GF-D8 (cell line): ENCODE measurements at regions not wholly inside any gene's neighbourhood (a gene's known extent, or its start where the extent isn't known, plus 50 kb on each side); places are given as distances from the start of the nearest gene placed in this dataset.

ENCODE experiments used
- DNase-seq: peaks from one replicate; lab custom pipeline; 2025; lab: John Stamatoyannopoulos, UW

DNA sequence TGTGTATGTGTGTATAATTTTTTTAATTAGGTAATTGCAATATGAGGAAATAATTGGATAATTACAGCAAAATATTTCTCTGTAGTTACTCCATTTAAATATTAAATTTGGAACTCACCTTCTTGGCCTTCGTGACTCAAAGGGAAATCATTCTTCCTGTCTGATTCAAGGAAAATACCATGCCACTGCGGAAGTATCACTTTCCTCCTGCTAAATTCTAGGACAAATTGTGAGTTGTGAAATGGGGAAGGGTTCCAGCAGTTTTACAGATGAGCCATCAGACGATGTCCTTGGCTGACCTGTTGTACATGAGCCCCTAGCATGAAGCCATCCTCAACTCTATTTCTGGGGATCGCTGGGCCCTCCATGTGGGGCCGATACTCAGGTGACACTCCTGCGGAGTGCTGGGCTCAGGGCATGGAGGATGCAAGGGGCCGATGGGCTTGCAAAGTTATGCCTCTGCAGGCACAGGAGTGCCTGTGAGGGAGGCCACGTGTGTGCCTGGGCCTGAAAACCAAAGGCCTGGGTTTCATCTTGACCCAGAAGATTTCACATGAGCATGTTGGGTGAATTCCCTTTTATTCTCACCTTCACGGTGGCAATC is 179.6 kb upstream of the TCERG1L start:
- no peak for DNase-seq

DNA sequence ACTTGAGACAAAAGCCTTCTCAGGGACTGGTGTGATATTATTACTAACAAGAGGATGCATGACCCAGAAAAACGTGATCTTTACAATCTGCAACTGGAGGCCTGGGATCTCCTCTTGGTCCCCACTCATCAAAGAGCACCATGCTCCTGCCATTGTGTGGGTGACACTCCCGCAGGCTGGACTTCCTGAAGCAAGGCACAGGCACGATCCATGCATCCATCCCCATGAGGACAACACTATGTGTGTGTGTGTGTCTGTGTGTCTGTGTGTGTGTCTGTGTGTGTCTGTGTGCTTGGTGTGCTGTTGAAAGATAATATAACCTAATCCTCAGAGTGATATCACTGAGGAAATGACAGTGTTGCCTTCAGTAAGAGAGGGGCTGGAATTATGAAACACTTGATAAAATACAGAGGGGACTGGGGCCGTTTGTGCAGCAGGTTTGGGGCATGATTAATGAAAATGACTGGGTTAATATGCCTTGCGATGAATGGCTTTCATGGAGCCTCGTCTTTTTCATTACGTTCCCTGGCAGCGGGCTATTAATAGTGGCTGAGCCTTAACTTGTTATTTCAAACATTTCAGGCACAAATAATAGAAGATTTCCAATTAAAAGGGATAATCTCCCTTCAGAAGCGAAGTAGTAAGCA is 180.8 kb upstream of the TCERG1L start:
- DNase-seq, result no peak

DNA sequence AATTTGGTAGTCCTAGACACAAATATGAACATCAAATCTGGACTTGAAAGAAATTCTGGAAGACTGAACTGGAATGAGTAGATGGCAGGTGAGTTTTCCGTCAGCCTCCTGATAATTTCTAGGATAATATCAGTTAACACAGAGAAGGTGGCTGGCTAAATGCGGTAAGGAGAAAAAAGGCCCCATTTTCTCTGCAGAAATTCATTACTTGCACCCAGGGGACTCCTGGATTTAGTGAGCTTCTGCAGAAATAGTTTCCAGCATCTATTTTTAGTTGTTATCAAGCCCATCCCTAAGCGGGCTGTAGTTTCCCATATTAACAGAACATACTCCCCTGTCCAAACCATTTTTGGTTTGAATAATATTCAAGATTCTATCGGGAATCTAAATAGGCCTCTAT is 181.9 kb upstream of the TCERG1L start:
- DNase-seq, result no peak

DNA sequence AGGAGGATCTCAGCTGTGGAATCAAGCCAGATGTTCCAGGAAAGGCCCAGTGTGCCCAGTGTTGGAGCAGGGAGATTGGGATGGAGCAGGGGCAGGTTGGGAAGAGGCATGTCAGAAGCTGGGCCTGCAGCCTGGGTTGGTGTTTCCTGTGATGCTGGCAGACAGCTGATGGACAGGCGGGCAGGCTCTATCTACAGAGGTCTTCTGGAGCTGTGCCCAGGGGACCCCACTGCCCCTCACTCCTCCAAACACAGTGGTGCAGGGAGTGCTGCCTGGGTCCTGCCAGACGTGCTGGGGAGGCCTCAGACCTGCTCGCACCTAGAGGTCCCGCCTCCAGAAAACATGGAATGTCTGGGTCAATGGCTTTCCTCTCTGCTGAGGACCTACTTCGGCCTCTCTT is 182.9 kb upstream of the TCERG1L start:
- no peak for DNase-seq

DNA sequence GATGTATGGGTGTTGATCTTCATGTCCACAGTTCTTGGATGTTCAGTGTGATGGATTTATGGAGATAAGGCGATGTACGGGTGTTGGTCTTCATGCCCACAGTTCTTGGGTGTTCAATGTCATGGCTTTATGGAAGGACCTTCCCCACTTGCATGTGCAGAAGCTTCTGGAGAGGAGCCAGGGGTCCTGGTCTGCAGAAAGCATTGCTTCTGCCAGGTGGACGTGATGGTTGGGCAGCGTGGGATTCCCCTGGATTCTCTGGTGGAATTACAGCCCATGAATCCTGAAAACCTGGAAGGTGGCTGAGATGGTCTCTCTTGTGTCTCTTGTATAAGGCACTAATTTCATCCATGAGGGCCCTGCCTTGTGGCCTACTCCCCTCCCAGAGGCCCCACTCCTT is 183.7 kb upstream of the TCERG1L start:
- no peak for DNase-seq

DNA sequence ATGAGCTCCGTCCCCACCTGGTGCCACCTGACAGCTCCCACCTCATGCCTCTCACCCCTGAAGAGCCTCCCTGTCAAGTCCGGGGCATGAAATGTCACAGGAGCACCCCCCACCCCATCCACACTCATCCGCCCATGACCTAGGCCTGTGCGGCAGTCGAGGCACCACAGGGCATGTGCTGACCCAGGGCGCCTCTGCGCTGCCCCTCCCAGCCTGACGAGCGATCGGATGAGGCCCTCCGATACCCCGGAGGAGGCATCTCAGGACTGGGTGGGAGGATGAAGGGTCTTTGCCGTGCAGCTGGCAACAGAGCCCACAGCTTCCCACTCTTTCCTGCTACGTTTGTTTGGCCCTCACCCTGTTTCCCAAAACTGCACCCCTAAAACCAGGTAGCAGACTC is 184.4 kb upstream of the TCERG1L start:
- DNase-seq, result no peak

DNA sequence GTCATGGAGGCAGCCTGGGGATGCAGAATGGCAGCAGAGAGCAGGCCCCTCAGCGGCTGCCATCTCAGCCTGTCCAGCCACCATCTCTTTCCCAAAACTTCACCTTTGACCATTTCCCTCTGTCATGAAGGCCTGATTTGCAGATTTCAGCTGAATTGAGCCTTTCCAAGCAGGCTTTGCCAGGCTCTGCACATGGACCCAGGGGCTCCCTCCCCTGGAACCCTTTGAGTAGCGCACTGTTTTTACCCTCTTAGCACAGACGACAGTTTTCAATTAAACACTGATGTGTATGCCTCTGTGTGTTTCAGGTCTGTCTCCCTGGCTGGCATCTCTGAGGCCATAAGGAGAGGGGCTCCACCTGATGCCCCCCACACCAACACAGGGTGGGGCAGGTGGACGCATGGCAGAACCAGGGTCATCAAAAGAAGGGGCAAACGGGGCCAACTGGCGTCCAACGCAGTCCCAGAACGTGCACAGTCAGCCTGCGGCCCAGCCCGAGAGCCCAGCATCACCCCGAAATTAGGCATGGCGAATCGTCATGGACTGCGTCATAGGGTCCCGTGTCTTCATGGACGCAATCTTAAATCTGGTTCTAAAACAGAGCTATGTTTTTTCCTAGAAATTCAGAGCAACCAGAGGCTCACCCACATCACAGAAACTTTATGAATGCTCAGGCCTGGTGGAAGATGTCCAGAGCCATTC is 185.0 kb upstream of the TCERG1L start:
- no peak for DNase-seq

DNA sequence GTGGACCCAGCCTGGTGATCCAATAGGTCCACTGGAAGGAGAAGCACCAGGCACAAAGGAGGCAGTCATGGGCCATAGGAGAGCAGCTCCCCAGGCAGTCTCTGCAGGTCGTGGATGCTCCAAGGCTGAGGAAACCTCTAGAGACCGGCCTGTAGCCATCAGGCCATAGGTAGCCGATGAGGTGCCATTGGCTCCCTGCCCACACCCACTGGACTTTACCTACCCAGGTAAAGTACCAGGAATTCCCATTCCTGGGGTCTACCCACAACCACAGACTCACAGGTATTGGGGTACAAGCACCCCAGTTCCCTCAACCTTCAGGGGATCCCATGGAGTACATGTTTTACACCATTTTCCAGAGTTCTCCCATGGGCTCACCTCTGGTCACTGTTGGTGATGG is 188.0 kb upstream of the TCERG1L start:
- no peak for DNase-seq

DNA sequence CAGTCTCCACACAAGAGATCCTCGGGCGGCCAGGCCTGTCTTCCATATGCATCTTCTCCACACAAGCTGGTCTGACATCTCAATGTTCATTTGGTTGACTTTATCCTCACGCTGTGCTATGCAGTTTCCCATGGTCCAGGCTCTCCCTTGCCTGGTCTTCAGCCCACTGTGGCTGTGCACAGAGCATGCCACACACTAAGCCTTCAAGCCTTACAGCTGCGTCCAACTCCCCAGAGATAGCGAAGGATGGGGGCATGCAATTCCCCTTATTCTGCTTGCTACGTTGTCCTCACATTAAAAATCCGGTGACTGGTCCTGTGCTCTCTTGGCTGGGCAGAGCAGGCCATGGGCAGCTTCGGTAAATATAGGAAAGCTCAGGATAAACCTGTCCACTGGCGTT is 188.7 kb upstream of the TCERG1L start:
- DNase-seq, result no peak

DNA sequence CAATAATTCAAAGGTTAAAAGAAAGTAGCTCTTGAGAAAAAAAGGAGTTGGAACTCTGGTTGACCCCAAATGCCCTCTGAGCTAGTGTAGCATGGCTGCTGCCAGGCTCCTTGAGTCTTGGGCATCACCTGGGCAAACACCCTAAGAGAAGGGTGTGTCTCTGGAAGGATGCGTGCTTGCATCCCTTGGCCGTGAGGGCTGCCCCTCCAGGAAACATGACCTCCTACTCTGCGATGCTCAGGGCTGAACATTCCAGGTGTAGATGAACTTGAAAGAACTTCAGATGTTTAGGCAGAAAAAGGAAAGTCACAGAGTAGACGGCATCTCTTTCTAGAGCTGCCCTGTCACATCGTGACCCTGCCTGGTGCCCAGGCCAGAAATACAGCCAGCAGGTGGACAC is 189.4 kb upstream of the TCERG1L start:
- DNase-seq, result no peak

DNA sequence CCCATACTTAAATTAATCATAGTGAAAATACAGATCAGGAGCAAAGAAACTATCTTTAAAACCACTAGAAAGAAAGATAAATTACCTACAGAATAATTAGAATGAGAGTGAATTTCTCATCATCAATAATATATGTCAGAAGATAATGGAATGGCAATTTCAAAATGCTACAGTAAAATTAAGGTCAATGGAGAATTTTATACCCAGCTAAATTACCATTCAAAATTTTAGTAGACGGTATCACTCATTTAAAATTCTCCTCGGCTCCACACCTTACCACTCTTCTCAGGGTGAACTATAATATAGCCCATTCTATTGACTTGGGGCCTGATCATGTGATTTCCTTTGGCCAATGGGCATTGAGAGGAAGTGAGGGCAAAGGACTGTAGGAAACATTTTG is 192.5 kb upstream of the TCERG1L start:
- DNase-seq, result no peak

DNA sequence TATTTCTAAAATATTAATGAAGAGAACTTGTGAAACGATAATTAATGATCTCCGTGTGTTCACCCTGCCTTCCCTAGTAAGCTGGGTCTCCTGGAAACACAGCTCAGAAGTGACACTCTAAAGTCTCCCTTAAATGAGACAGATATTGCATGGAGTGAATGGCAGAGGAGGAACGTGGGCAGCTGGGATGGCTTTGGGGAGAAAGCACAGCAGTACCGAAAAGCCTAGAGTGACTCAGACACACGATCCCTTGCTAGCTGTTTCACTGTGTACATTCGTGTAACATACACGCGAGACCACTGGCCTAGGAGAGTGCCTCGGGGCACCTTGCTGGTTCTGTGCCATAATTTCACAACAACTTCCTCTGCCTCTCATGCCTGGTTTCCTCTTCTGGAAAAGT is 199.9 kb upstream of the TCERG1L start:
- DNase-seq, result no peak

DNA sequence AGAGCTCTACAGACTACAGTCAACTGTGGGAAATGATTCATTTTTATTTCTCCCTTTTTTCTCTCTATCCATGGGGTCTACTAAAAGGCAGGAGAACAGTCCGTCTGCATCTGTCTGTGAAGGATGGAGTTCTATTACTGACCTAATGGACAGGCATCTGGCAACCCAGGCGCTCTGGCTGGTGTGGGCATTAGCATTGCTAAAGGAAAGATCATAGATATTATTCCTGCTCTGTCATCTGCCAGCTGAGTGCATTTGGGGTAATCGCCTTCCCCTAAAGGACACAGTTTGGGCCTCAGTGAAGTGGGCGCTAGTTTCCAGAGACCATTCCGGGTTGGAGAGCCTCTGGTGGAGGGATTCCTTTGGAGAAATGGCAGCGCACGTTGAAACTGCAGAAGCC is 201.3 kb upstream of the TCERG1L start:
- DNase-seq, result no peak

DNA sequence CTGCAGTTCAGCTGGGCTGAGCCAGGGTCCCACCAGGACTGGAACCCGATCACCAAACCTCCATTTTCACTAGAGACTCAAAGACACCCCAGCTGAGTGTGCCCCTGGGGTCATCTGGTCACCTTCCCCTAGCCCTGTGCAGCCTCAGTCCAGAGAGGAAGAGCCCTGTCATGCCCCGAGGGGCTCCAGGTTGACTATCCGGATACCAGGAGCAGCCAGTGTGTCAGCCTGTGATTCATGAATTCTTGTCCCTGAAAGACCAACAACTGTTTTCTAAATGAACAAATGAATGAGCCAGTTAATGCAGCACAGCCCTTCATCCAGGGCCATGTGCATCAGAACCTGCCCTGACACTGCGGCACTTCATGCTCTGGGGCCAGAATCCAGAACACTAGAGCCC is 201.9 kb upstream of the TCERG1L start:
- no peak for DNase-seq

DNA sequence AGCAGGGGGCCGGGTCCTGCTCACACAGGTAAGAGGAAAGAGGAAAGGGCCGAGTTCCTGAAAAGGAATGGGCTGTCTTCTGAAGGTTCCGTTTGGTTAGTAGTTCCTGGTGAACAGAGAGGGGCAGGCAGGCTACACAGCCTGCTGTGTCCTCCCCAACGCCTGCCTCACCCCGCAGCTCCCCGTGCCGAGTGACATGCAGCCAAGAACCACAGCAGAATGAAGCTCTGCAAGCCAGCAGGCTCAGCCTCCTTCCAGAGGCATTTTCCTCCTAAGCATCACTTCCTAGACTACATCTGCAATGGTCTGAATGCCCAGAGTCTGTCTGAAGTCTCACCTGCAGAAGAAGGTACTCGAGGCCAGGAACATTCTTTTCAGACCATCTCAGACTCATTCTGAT is 202.4 kb upstream of the TCERG1L start:
- no peak for DNase-seq

DNA sequence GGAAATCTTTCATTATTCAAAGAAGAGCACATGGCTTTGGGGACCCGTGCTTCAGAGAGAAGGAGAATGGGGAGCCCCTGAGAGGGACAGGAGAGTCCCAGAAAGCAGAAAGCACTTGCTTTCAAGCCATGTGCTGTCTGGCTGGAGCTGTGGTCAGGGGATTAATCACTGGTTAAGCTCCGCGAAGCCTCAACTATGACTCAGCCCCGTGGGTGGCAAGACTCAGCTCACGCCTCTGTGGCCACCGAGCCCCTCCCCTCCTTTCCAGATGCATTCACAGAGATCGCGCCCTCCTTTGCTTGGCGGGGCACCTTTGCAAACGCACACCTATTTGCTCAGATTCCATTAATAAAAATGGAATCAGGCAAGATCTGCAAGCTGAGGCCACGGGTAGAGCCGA is 202.9 kb upstream of the TCERG1L start:
- no peak for DNase-seq

DNA sequence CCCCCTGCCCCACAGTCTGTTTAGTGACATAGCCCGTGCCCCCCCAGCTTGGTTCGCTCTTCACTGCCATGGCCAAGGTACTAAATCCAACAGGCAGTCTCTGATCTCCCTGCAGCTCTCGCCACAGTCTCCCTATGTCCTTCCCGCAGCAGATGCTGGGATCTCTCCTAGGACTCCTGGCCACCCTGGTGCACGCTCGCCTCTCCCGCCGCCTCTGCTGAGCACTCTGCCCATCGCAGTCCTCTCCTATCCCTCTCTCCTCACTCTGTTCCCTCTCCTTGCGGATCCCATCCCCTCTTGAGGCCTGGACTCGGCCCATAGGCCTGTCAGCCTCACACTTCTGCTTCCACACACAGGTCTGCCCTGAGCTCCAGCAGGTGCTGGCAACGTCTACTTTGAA is 204.8 kb upstream of the TCERG1L start:
- DNase-seq, result no peak

DNA sequence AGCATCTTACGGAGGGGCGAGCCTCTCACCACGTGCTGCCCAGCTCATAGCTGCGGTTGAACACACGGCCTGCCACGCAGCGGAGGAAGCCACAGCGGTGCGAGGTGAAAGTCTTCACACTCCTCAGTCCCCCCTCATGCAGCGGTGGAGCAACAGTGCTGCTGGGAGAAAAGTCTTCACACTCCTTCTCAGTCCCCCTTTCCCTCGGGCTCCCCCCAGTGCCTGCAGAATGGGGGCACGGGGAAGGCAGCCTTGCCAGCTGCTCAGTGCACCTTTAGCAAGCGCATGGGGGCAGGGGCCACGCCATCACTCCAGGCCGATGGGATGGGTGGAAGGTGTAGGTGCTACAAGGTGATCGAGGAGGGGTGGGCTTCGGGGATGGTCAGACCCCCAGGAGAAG is 206.3 kb upstream of the TCERG1L start:
- no peak for DNase-seq

DNA sequence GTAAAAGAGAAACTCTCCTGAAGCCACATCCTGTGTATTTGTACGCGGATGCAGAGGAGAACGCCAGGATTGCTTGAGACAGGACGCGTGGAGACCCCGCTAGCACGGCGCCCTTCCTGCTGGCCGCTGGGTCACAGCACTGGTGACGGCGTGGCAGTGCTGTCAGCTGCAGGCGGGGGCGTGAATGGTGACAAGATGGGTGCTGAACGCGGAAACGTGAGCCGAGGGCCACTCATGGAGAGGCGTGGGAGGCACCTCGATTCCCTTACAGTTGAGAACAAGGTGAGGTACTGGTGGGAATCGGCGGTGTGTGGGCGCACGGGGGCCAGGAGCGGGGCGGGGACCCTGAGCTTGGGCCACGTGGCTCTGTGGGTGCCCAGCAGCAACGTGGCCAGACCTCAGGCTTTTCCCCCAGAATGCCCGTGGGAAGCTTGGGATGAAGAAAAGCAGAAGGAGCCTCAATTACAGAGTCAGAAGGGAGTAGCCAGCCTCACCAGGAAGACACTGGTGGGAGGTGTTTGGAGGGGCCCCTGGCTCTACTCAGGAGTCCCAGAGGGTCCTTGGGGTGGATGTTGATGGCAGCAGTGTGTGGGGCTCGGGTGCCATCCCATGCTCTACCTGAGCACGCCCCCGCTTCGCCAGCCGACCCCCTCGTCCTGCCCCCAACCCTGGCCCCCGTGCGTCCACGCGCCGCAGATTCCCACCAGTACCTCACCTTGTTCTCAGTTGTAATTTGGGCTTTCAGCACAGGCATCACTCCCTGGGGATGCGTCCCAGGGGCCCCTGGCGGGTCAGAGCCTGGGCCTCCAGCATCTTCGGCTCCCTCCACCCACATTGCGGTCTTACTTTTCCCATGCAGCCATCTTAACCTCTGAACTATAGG is 208.4 kb upstream of the TCERG1L start:
- DNase-seq, result no peak

DNA sequence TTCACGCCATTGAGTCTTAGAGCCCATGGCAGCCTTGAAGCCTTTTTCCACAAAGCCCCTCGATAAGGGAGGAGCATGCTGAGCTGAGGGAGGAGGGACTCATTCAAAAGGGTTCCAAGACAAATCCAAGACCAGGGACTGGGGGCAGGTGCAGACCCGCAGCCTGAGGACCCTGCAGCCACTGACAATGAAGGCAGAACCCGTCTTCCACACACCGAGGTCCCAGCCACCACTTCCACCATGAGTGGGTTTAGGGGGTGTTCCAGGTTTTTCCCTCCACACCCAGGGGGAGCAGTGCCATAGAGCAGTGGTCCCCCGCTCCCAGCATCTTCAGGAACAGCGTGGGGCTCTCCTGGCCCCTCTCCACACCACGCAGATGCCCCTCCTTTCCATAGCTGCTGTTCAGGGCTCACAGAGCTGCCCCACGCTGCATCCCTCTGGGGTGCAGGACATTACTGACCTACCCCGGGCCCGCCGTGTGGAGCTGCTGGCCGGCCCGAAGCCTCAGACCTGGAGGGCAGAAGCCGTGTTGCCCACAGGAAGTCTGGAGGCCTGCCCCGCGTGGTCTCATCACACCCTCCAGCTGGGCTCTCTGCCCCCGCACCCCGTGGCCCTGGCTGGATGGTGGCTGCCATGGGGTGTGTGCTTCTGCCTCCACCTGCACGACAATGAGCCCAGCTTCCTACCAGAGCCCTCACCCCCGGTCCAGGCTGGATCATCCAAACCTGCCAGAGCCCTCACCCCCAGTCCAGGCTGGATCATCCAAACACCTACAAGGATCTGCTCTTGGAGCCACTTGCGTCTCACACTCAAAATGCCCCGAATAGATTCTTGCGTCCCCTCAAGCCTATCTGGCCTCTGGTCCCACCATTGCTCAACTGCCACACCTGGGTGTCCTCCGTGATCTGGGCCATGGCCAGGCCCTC is 220.0 kb upstream of the TCERG1L start:
- DNase-seq, result no peak

DNA sequence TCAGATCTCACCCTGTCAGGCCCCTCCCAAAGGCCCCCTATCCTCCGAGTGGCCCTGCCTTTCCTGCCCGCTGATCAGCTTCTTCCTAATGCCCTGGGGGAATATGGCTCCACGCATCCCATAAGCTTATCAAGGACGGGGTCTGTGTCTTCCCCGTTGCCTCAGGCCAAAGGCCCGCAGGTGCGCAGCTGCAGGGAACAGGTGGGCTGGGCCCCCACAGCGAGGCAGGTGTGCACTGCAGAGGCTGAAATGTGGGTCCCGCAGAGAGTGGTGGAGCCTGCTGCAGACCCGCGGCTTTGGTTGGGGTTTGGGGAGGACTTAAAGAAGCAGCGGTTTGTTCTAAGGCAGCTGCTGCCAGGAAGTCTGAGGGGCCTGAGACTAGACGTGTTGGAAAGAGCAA is 220.8 kb upstream of the TCERG1L start:
- DNase-seq, result no peak
